HCT116 (cell line): ENCODE measurements at regions not wholly inside any gene's neighbourhood (a gene's known extent, or its start where the extent isn't known, plus 50 kb on each side); places are given as distances from the start of the nearest gene placed in this dataset.

Experiments
- CEBPB ChIP-seq: IDR thresholded peaks from 2 replicates; pipeline ENCODE4 v1.6.1; 2012; ENCODE audit warnings: low read depth
- EGR1 ChIP-seq: IDR thresholded peaks from 2 replicates; pipeline ENCODE4 v1.6.1; 2012; ENCODE audit warnings: low read depth
- EZH2phosphoT487 ChIP-seq: fragments of 200-600 bp; IDR thresholded peaks from 2 replicates; pipeline ENCODE4 v1.6.1; 2018; ENCODE audit warnings: antibody characterized with exemption, borderline replicate concordance
- POLR2A ChIP-seq: IDR thresholded peaks from 2 replicates; pipeline ENCODE4 v1.7.0; 2011; ENCODE audit warnings: borderline replicate concordance; ENCODE audit not compliant: insufficient read depth, insufficient read length; ENCODE audit errors: extremely low read depth
- POLR2AphosphoS5 ChIP-seq: IDR thresholded peaks from 2 replicates; pipeline ENCODE4 v1.6.1; 2011; ENCODE audit warnings: mild to moderate bottlenecking, low read depth, low read length, moderate library complexity
- SIN3A ChIP-seq: IDR thresholded peaks from 2 replicates; pipeline ENCODE4 v1.6.1; 2012; ENCODE audit warnings: low read depth
- YY1 ChIP-seq: IDR thresholded peaks from 2 replicates; pipeline ENCODE4 v1.6.1; 2011; ENCODE audit warnings: low read length, low read depth, moderate library complexity, mild to moderate bottlenecking; ENCODE audit not compliant: insufficient replicate concordance; ENCODE audit errors: extremely low read depth
- TF ChIP-seq, protein P1 (sequence below), 3 experiments: fragments of 200-600 bp in 1 of 3; sonication (generic) in 1 of 3; IDR thresholded peaks in 2 of 3; conservative IDR thresholded peaks in 1 of 3; 2 replicates each; pipeline ENCODE4 v1.5.1; 2012 to 2017; ENCODE audit warnings: low read depth in 2 of 3, low read length in 2 of 3, antibody characterized with exemption in 1 of 3, borderline replicate concordance in 1 of 3, control low read depth in 1 of 3, mild to moderate bottlenecking in 1 of 3, mixed read lengths in 1 of 3, mixed run types in 1 of 3, moderate library complexity in 1 of 3; ENCODE audit not compliant: insufficient read depth in 1 of 3
- TF ChIP-seq, protein P2 (sequence below): IDR thresholded peaks from 2 replicates; pipeline ENCODE4 v1.6.1; 2012

DNA sequence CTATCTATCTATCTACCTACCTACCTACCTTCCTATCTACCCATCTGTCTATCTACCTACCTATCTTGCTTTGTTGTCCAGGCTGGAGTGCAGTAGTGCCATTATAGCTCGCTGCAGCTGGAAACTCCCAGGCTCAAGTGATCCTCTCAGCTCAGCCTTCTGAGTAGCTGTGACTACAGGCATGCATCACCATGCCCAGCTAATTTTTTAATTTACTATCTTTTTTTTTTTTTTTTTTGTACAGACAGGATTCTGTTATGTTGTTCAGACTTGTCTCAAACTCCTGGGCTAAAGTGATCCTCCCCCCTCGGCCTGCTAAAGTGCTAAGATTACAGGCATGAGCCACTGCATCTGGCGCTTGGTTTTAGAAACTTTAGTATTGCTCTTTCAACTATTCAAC lies 762.4 kb downstream of the SLC6A15 start:
- TF ChIP-seq EZH2phosphoT487 (no peak), CEBPB (no peak), POLR2AphosphoS5 (no peak), SIN3A (no peak), POLR2A (no peak), EGR1 (no peak), YY1 (no peak)
- TF ChIP-seq, protein P1, sequence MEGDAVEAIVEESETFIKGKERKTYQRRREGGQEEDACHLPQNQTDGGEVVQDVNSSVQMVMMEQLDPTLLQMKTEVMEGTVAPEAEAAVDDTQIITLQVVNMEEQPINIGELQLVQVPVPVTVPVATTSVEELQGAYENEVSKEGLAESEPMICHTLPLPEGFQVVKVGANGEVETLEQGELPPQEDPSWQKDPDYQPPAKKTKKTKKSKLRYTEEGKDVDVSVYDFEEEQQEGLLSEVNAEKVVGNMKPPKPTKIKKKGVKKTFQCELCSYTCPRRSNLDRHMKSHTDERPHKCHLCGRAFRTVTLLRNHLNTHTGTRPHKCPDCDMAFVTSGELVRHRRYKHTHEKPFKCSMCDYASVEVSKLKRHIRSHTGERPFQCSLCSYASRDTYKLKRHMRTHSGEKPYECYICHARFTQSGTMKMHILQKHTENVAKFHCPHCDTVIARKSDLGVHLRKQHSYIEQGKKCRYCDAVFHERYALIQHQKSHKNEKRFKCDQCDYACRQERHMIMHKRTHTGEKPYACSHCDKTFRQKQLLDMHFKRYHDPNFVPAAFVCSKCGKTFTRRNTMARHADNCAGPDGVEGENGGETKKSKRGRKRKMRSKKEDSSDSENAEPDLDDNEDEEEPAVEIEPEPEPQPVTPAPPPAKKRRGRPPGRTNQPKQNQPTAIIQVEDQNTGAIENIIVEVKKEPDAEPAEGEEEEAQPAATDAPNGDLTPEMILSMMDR (IDR thresholded peaks at IDR 0.05 in 2 of 3, conservative IDR thresholded peaks at IDR 0.05 in 1 of 3; ENCODE audit: borderline replicate concordance in 1 of 3, insufficient read depth in 1 of 3, low read depth in 2 of 3, low read length in 2 of 3): no peak
- TF ChIP-seq, protein P2, sequence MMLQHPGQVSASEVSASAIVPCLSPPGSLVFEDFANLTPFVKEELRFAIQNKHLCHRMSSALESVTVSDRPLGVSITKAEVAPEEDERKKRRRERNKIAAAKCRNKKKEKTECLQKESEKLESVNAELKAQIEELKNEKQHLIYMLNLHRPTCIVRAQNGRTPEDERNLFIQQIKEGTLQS: no peak
